SK-N-SH (cell line): ENCODE measurements at regions not wholly inside any gene's neighbourhood (a gene's known extent, or its start where the extent isn't known, plus 50 kb on each side); places are given as distances from the start of the nearest gene placed in this dataset.
A peak's percentile ranks its signal among the peaks of the same experiment; 100 is the strongest.

Source experiments
- CTCF ChIA-PET: fragments of 300-600, 350-600 bp; formaldehyde crosslinking; extraction: SDS; loops from one replicate; lab custom pipeline; 2021; lab: Yijun Ruan, JAX
- POLR2A ChIA-PET: fragments of 350-600 bp; sonication (Branson Sonifier 250); formaldehyde crosslinking; extraction: SDS; loops from one replicate; lab custom pipeline; 2020; ENCODE audit warnings: antibody characterized with exemption, inconsistent platforms; lab: Yijun Ruan, JAX
- DNase-seq: peaks from one replicate; pipeline ENCODE4 v3.0.0; 2012
- H2AFZ ChIP-seq: fragments of 200-600 bp; sonication (generic); 2 replicates; pipeline ENCODE4 v1.8.1; 2016; ENCODE audit warnings: antibody characterized with exemption, mild to moderate bottlenecking, low read depth
- H3F3A ChIP-seq: fragments of 200-600 bp; sonication (generic); replicated peaks from 2 replicates; pipeline ENCODE3; 2016; ENCODE audit warnings: antibody characterized with exemption, mild to moderate bottlenecking; ENCODE audit not compliant: insufficient read depth
- H3K27ac ChIP-seq, 2 experiments: fragments of 200-500 bp in 1 of 2; fragments of 200-600 bp in 1 of 2; sonication (Bioruptor generic) in 1 of 2; sonication (generic), shearing (Covaris generic) in 1 of 2; 2 replicates each; pipeline versions ENCODE4 v1.5.1 to v1.6.1; 2014 to 2016; ENCODE audit warnings: low read depth in 2 of 2, inconsistent platforms in 1 of 2, low read length in 1 of 2, mild to moderate bottlenecking in 1 of 2, mixed read lengths in 1 of 2
- H3K27me3 ChIP-seq: fragments of 200-600 bp; sonication (generic), shearing (Covaris generic); 2 replicates; pipeline ENCODE4 v1.6.1; 2016; ENCODE audit warnings: mixed run types; ENCODE audit not compliant: insufficient read depth
- H3K36me3 ChIP-seq, 2 experiments: fragments of 200-500 bp in 1 of 2; fragments of 200-600 bp in 1 of 2; sonication (Bioruptor generic) in 1 of 2; sonication (generic) in 1 of 2; replicated peaks in 1 of 2; 2 replicates each; pipeline versions ENCODE3 to v1.5.1; 2014 to 2016; ENCODE audit warnings: low read length in 1 of 2, mild to moderate bottlenecking in 1 of 2; ENCODE audit not compliant: insufficient read depth in 2 of 2, control insufficient read depth in 1 of 2
- H3K4me1 ChIP-seq, 2 experiments: fragments of 200-500 bp in 1 of 2; fragments of 200-600 bp in 1 of 2; sonication (Bioruptor generic) in 1 of 2; sonication (generic), shearing (Covaris generic) in 1 of 2; 2 replicates each; pipeline versions ENCODE4 v1.5.1 to v1.6.1; 2014 to 2016; ENCODE audit warnings: low read depth in 1 of 2, low read length in 1 of 2, mixed run types in 1 of 2; ENCODE audit not compliant: insufficient read depth in 2 of 2, control insufficient read depth in 1 of 2
- H3K4me2 ChIP-seq: fragments of 200-600 bp; sonication (generic), shearing (Covaris generic); 2 replicates; pipeline ENCODE4 v1.6.1; 2017; ENCODE audit warnings: mixed run types
- H3K4me3 ChIP-seq, 2 experiments: fragments of 200-500 bp in 1 of 2; fragments of 200-600 bp in 1 of 2; sonication (Bioruptor generic) in 1 of 2; sonication (generic), shearing (Covaris generic) in 1 of 2; 2 replicates each; pipeline versions ENCODE4 v1.5.1 to v1.8.1; 2014 to 2016; ENCODE audit warnings: low read depth in 2 of 2, inconsistent platforms in 1 of 2, low read length in 1 of 2, mild to moderate bottlenecking in 1 of 2, mixed read lengths in 1 of 2, moderate library complexity in 1 of 2
- H3K79me2 ChIP-seq: fragments of 200-600 bp; sonication (generic); 2 replicates; pipeline ENCODE4 v1.8.1; 2017; ENCODE audit warnings: mild to moderate bottlenecking; ENCODE audit not compliant: insufficient read depth
- H3K9ac ChIP-seq: fragments of 200-600 bp; sonication (generic); 2 replicates; pipeline ENCODE4 v1.6.1; 2017; ENCODE audit warnings: mixed run types
- H3K9me2 ChIP-seq: fragments of 200-600 bp; sonication (generic); 2 replicates; pipeline ENCODE4 v1.6.1; 2017; ENCODE audit warnings: mixed run types
- H3K9me3 ChIP-seq: fragments of 200-600 bp; sonication (generic); 2 replicates; pipeline ENCODE4 v1.6.1; 2017; ENCODE audit warnings: mixed run types, mild to moderate bottlenecking, moderate library complexity
- H4K20me1 ChIP-seq: fragments of 200-600 bp; sonication (generic); 2 replicates; pipeline ENCODE4 v1.6.1; 2017; ENCODE audit warnings: mild to moderate bottlenecking, mixed run types; ENCODE audit not compliant: insufficient read depth
- CHD2 ChIP-seq: fragments of 150-350 bp; IDR thresholded peaks from 2 replicates; pipeline ENCODE4 v1.6.1; 2018; ENCODE audit warnings: low read length; ENCODE audit not compliant: partially characterized antibody
- CTCF ChIP-seq: fragments of 200-600 bp; sonication (generic); IDR thresholded peaks from 2 replicates; pipeline ENCODE4 v1.6.1; 2017; ENCODE audit warnings: antibody characterized with exemption, mild to moderate bottlenecking, moderate library complexity
- FOXJ3 ChIP-seq: sonication (generic); formaldehyde crosslinking; IDR thresholded peaks from 2 replicates; pipeline ENCODE4 v1.5.1; 2020; ENCODE audit warnings: mild to moderate bottlenecking, missing genetic modification reagents
- GABPA ChIP-seq: IDR thresholded peaks from 2 replicates; pipeline ENCODE4 v1.4.0; 2012; ENCODE audit warnings: low read depth, mild to moderate bottlenecking
- MEF2A ChIP-seq: IDR thresholded peaks from 2 replicates; pipeline ENCODE4 v1.4.0; 2012; ENCODE audit warnings: low read depth, borderline replicate concordance
- NFIC ChIP-seq: IDR thresholded peaks from 2 replicates; pipeline ENCODE4 v1.4.0; 2012; ENCODE audit warnings: borderline replicate concordance
- NRF1 ChIP-seq: IDR thresholded peaks from 2 replicates; pipeline ENCODE4 v1.6.1; 2012; ENCODE audit warnings: low read depth, mild to moderate bottlenecking, low read length
- POLR2AphosphoS5 ChIP-seq: IDR thresholded peaks from 2 replicates; pipeline ENCODE4 v1.6.1; 2012; ENCODE audit warnings: low read depth, low read length
- RCOR1 ChIP-seq: fragments of 150-350 bp; IDR thresholded peaks from 2 replicates; pipeline ENCODE4 v1.6.1; 2017; ENCODE audit warnings: antibody characterized with exemption, low read length
- RXRA ChIP-seq: IDR thresholded peaks from 2 replicates; pipeline ENCODE4 v1.4.0; 2012; ENCODE audit warnings: low read depth, mild to moderate bottlenecking, borderline replicate concordance
- TAF1 ChIP-seq: IDR thresholded peaks from 2 replicates; pipeline ENCODE4 v1.6.1; 2012; ENCODE audit warnings: low read depth, mild to moderate bottlenecking, low read length, moderate library complexity, borderline replicate concordance
- TCF12 ChIP-seq: IDR thresholded peaks from 2 replicates; pipeline ENCODE4 v1.4.0; 2012
- TEAD4 ChIP-seq: IDR thresholded peaks from 2 replicates; pipeline ENCODE4 v1.4.0; 2012; ENCODE audit warnings: mild to moderate bottlenecking, borderline replicate concordance; ENCODE audit not compliant: insufficient read depth
- WGBS: methylation state at CpG from one replicate; pipeline ENCODE4 v1.1.6; 2017; ENCODE audit warnings: low lambda C conversion rate; 5-methylcytosine and 5-hydroxymethylcytosine counted together
- TF ChIP-seq, protein P1 (sequence below): IDR thresholded peaks from 2 replicates; pipeline ENCODE4 v1.4.0; 2012; ENCODE audit warnings: low read depth, borderline replicate concordance
- TF ChIP-seq, protein P2 (sequence below): IDR thresholded peaks from 2 replicates; pipeline ENCODE4 v1.4.0; 2012; ENCODE audit warnings: low read depth

GRCh38 chr1:199020051-199020450 lies 381.2 kb downstream of the PTPRC start:
- Histone ChIP-seq H3K4me3 (no peak overlapping the region), H3K4me2 (no peak overlapping the region), H3F3A (no peaks in the 10 kb centered on the region), H3K4me1 (no peaks in the 10 kb centered on the region), H3K27ac (no peak overlapping the region), H3K36me3 (no peaks in the 10 kb centered on the region), H3K79me2 (no peaks in the 10 kb centered on the region), H2AFZ (no peak overlapping the region), H3K9me2 (no peaks in the 10 kb centered on the region), H4K20me1 (no peaks in the 10 kb centered on the region), H3K9ac (no peak overlapping the region), H3K27me3 (no peaks in the 10 kb centered on the region), H3K9me3 (no peaks in the 10 kb centered on the region)
- 73% methylated on average over 2 of the region's 2 CpGs for WGBS
- DNase-seq: no peak
- ChIA-PET CTCF (no interaction called here), POLR2A (no interaction called here)
- TF ChIP-seq NFIC: no peak

DNA sequence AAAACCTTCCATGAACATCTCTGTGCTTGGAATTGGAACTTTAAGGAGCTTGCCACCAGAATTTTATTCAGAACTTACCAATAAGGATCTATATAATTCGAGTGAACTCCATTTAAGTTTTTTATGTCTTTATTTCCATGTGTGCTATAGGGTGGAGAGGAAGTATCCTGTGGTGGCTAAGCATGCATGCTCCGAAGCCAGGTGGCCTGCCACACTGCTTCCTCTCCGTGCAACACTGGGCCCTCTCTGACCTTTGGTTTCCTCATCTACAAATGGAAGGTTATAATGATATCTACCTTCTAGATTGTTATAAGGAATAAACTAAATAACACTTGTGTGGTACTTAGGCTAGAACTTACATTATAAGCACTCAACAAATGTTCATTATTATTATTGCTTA lies 382.1 kb downstream of the PTPRC start:
- H3F3A ChIP-seq: no peaks in the 10 kb centered on the region
- POLR2A ChIA-PET: no interaction called here
- no peak overlapping the region for H3K4me2 ChIP-seq
- H3K36me3 ChIP-seq: no peaks in the 10 kb centered on the region
- WGBS: 78% methylated on average over 3 of the region's 3 CpGs
- H3K9me3 ChIP-seq: no peaks in the 10 kb centered on the region
- no peak overlapping the region for H3K9ac ChIP-seq
- H2AFZ ChIP-seq: no peak overlapping the region
- no peak overlapping the region for H3K27ac ChIP-seq
- H3K4me1 ChIP-seq: no peaks in the 10 kb centered on the region
- H3K4me3 ChIP-seq: no peak overlapping the region
- TF ChIP-seq, protein P1, sequence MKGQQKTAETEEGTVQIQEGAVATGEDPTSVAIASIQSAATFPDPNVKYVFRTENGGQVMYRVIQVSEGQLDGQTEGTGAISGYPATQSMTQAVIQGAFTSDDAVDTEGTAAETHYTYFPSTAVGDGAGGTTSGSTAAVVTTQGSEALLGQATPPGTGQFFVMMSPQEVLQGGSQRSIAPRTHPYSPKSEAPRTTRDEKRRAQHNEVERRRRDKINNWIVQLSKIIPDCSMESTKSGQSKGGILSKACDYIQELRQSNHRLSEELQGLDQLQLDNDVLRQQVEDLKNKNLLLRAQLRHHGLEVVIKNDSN: no peak
- TF ChIP-seq, all 33 proteins: peak for 0
- DNase-seq: no peak
- H3K79me2 ChIP-seq: no peaks in the 10 kb centered on the region
- CTCF ChIA-PET: no interaction called here
- H4K20me1 ChIP-seq: no peaks in the 10 kb centered on the region
- H3K9me2 ChIP-seq: no peaks in the 10 kb centered on the region
- H3K27me3 ChIP-seq: no peaks in the 10 kb centered on the region

- DNase-seq: no peak
- WGBS: 68% methylated on average over 2 of the region's 2 CpGs
- TF ChIP-seq TCF12 (peak; percentile 50), RXRA (no peak)
Observed at GRCh38 chr1:199029401-199029800, 390.6 kb downstream of the PTPRC start.

GRCh38 chr1:199029855-199030254 lies 391.0 kb downstream of the PTPRC start:
- no peaks in the 10 kb centered on the region; a peak in 1 of 4 replicates for H3K4me1 ChIP-seq
- CTCF ChIA-PET: no interaction called here
- no peaks in the 10 kb centered on the region for H3K79me2 ChIP-seq
- H3F3A ChIP-seq: peaks cover 2% of the 10 kb centered on the region
- H3K36me3 ChIP-seq: no peaks in the 10 kb centered on the region
- no peaks in the 10 kb centered on the region for H4K20me1 ChIP-seq
- WGBS: 47% methylated on average over 2 of the region's 2 CpGs
- H3K9me3 ChIP-seq: no peaks in the 10 kb centered on the region
- POLR2A ChIA-PET: no interaction called here
- H3K27ac ChIP-seq: no peak overlapping the region
- DNase-seq: no peak
- no peaks in the 10 kb centered on the region for H3K9me2 ChIP-seq
- no peak overlapping the region for H3K9ac ChIP-seq
- no peak overlapping the region for H3K4me3 ChIP-seq
- H3K4me2 ChIP-seq: no peak overlapping the region
- H2AFZ ChIP-seq: no peak overlapping the region
- no peaks in the 10 kb centered on the region for H3K27me3 ChIP-seq
- TF ChIP-seq GABPA (no peak), TEAD4 (no peak), RXRA (no peak), RCOR1 (no peak), CTCF (no peak), TAF1 (no peak), NRF1 (no peak), FOXJ3 (CRISPR knock-in tag) (no peak), CHD2 (no peak), MEF2A (no peak), POLR2AphosphoS5 (no peak)
- TF ChIP-seq, protein P1: no peak
- TF ChIP-seq, protein P2, sequence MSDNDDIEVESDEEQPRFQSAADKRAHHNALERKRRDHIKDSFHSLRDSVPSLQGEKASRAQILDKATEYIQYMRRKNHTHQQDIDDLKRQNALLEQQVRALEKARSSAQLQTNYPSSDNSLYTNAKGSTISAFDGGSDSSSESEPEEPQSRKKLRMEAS: no peak

More at GRCh38 chr1:199029401-199029800, 390.6 kb downstream of the PTPRC start:
- no peaks in the 10 kb centered on the region for H4K20me1 ChIP-seq
- ChIA-PET CTCF (no interaction called here), POLR2A (no interaction called here)
- H3K79me2 ChIP-seq: no peaks in the 10 kb centered on the region
- H3K27me3 ChIP-seq: no peaks in the 10 kb centered on the region
- no peaks in the 10 kb centered on the region for H3K9me3 ChIP-seq
- H3K4me2 ChIP-seq: no peak overlapping the region
- H2AFZ ChIP-seq: no peak overlapping the region
- no peaks in the 10 kb centered on the region for H3K9me2 ChIP-seq
- no peak overlapping the region for H3K4me3 ChIP-seq
- no peaks in the 10 kb centered on the region; a peak in 1 of 4 replicates for H3K4me1 ChIP-seq
- no peak overlapping the region for H3K9ac ChIP-seq
- H3F3A ChIP-seq: peaks cover 2% of the 10 kb centered on the region
- no peaks in the 10 kb centered on the region for H3K36me3 ChIP-seq
- H3K27ac ChIP-seq: no peak overlapping the region
